HG03439 (cell line): ENCODE measurements at regions not wholly inside any gene's neighbourhood (a gene's known extent, or its start where the extent isn't known, plus 50 kb on each side); places are given as distances from the start of the nearest gene placed in this dataset.

Experiments used
- ATAC-seq: cut with Tn5 transposase; IDR thresholded peaks from one replicate; pipeline ENCODE4 v1.9.1; 2021; ENCODE audit warnings: mild to moderate bottlenecking, moderate library complexity; ENCODE audit not compliant: unreplicated experiment

- no peak for ATAC-seq
Observed at GRCh38 chr16:51755577-51756355, 604.7 kb upstream of the SALL1 start.

- ATAC-seq, result no peak
Observed at GRCh38 chr16:51755039-51755501, 604.0 kb upstream of the SALL1 start.

GRCh38 chr16:51753467-51754127 is 602.5 kb upstream of the SALL1 start:
- ATAC-seq, result no peak

GRCh38 chr16:51752438-51752995 is 601.4 kb upstream of the SALL1 start:
- no peak for ATAC-seq

GRCh38 chr16:51747329-51747728 is 596.3 kb upstream of the SALL1 start:
- ATAC-seq, result no peak

- ATAC-seq, result no peak
Observed at GRCh38 chr16:51734220-51734619, 583.1 kb upstream of the SALL1 start.

GRCh38 chr16:51733181-51733580 is 582.1 kb upstream of the SALL1 start:
- ATAC-seq, result no peak

- no peak for ATAC-seq
Observed at GRCh38 chr16:51731160-51731559, 580.1 kb upstream of the SALL1 start.

- ATAC-seq, result no peak
Observed at GRCh38 chr16:51723036-51723724, 572.1 kb upstream of the SALL1 start.

GRCh38 chr16:51722467-51722866 is 571.4 kb upstream of the SALL1 start:
- ATAC-seq, result no peak

- ATAC-seq, result no peak
Observed at GRCh38 chr16:51719376-51719775, 568.3 kb upstream of the SALL1 start.

- ATAC-seq, result no peak
Observed at GRCh38 chr16:51716195-51716594, 565.1 kb upstream of the SALL1 start.

- ATAC-seq, result no peak
Observed at GRCh38 chr16:51713502-51713901, 562.4 kb upstream of the SALL1 start.

GRCh38 chr16:51710905-51711563 is 560.0 kb upstream of the SALL1 start:
- ATAC-seq, result no peak

- ATAC-seq, result no peak
Observed at GRCh38 chr16:51710186-51710585, 559.1 kb upstream of the SALL1 start.

- no peak for ATAC-seq
Observed at GRCh38 chr16:51708861-51709260, 557.8 kb upstream of the SALL1 start.

- no peak for ATAC-seq
Observed at GRCh38 chr16:51707666-51708065, 556.6 kb upstream of the SALL1 start.

- no peak for ATAC-seq
Observed at GRCh38 chr16:51705142-51705541, 554.1 kb upstream of the SALL1 start.

- ATAC-seq, result no peak
Observed at GRCh38 chr16:51701025-51701424, 550.0 kb upstream of the SALL1 start.

- no peak for ATAC-seq
Observed at GRCh38 chr16:51699686-51700396, 548.8 kb upstream of the SALL1 start.
